Mucosa of rectum (tissue), 2 donors: ENCODE measurements at regions not wholly inside any gene's neighbourhood (a gene's known extent, or its start where the extent isn't known, plus 50 kb on each side); places are given as distances from the start of the nearest gene placed in this dataset.

Experiments used
- H3K27ac ChIP-seq, 2 donors: one replicate each; pipeline ENCODE4 v1.7.0; 2013; ENCODE audit warnings: inconsistent platforms in 2 of 2, low read depth in 2 of 2, low read length in 2 of 2
- H3K27me3 ChIP-seq, 2 donors: one replicate each; pipeline ENCODE4 v1.7.0; 2013; ENCODE audit warnings: low read length in 2 of 2; ENCODE audit not compliant: control insufficient read depth in 2 of 2, insufficient read depth in 2 of 2
- H3K36me3 ChIP-seq, 2 donors: one replicate each; pipeline ENCODE4 v1.7.0; 2013; ENCODE audit warnings: low read length in 2 of 2; ENCODE audit not compliant: control insufficient read depth in 2 of 2, insufficient read depth in 2 of 2
- H3K4me1 ChIP-seq, 2 donors: one replicate each; pipeline ENCODE4 v1.7.0; 2013; ENCODE audit warnings: low read length in 2 of 2, mild to moderate bottlenecking in 1 of 2; ENCODE audit not compliant: control insufficient read depth in 2 of 2, insufficient read depth in 2 of 2
- H3K4me3 ChIP-seq, 2 donors: one replicate each; pipeline ENCODE4 v1.7.0; 2013; ENCODE audit warnings: low read length in 2 of 2
- H3K9ac ChIP-seq, 2 donors: one replicate each; pipeline ENCODE4 v1.7.0; 2013; ENCODE audit warnings: low read length in 2 of 2, low read depth in 1 of 2, mild to moderate bottlenecking in 1 of 2
- H3K9me3 ChIP-seq, 2 donors: one replicate each; pipeline ENCODE4 v1.7.0; 2013; ENCODE audit warnings: low read length in 2 of 2; ENCODE audit not compliant: control insufficient read depth in 2 of 2
- donor health status: healthy.
- donor health status: Normal muscosa, but diverticular disease.

DNA sequence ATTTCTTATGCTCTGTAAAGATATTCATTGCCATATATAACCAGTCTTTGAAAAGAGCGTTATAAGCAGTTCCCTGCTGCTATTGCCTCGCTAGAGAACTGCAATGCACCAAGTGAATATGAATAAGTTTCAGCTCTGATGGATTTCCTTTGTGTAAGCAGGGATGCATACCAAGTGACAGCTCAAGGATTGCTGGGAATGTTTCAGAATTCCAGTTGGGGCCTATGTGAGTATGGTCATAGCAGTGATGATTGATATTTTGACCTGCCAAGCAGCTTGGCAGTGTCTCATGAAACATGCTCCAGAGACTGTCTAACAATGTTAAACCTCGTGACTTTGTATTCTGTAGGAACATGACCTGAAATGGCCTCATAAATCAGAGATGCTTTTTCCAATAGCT is 312.6 kb downstream of the C11orf87 start:
- no peaks in the 10 kb centered on the region for H3K36me3 ChIP-seq
- peaks cover 7 to 8% of the 10 kb centered on the region in 2 donors for H3K4me1 ChIP-seq
- no peak overlapping the region for H3K4me3 ChIP-seq
- H3K9me3 ChIP-seq: no peaks in the 10 kb centered on the region
- no peak overlapping the region for H3K27ac ChIP-seq
- H3K9ac ChIP-seq: no peak overlapping the region
- H3K27me3 ChIP-seq: no peaks in the 10 kb centered on the region

- Histone ChIP-seq H3K27ac (no peak overlapping the region), H3K27me3 (no peaks in the 10 kb centered on the region), H3K9me3 (no peaks in the 10 kb centered on the region)
Measured at GRCh38 chr11:109735128-109735527, 313.1 kb downstream of the C11orf87 start.

DNA sequence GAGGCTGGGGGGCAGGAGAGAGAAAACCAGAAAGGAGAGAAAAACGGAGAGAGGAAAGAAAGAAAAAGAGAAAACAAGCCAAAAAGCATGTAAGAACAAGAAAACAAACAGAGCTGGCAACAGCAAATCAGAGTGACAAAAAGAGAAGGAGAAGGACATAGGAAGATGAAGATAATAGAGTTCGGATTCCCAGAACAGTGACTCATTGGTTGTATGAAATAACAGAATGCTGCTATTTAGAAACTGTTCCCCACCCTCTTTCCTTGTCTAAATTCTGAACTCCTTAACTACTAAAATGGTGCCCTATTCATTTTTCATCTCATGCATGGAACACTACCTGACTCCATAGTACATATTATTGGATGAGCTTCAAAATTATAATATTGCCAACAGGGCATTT is 317.4 kb downstream of the C11orf87 start:
- no peaks in the 10 kb centered on the region for H3K4me1 ChIP-seq
- H3K36me3 ChIP-seq: no peaks in the 10 kb centered on the region
- no peak overlapping the region for H3K27ac ChIP-seq
- H3K9ac ChIP-seq: no peak overlapping the region
- H3K9me3 ChIP-seq: no peaks in the 10 kb centered on the region
- H3K27me3 ChIP-seq: no peaks in the 10 kb centered on the region
- no peak overlapping the region for H3K4me3 ChIP-seq

More at GRCh38 chr11:109735128-109735527, 313.1 kb downstream of the C11orf87 start:
- peaks cover 1 to 2% of the 10 kb centered on the region in 2 donors for H3K4me1 ChIP-seq
- no peaks in the 10 kb centered on the region for H3K36me3 ChIP-seq
- no peak overlapping the region for H3K4me3 ChIP-seq
- no peak overlapping the region for H3K9ac ChIP-seq

- no peaks in the 10 kb centered on the region for H3K36me3 ChIP-seq
Measured at GRCh38 chr11:109745996-109746625, 324.1 kb downstream of the C11orf87 start.

DNA sequence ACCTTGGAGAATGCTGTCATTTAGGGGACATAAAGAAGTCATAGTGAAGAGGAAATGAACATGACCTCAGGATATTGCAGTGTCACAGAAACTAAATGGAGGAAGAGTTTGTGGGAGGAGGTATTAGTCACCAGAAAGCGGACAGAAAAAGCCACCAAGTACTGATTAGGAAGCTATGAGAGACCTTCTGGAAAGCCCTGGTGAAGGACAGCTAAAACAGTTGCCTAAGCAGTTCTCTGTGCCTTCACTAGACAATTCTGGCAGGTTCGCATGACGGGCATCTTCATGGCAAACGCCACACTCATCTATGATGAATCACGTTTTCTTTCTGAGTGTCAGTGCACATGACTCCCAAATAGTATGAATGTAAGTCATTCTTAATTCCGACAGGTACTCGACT is 325.8 kb downstream of the C11orf87 start:
- Histone ChIP-seq H3K9ac (no peak overlapping the region), H3K9me3 (no peaks in the 10 kb centered on the region), H3K4me1 (no peaks in the 10 kb centered on the region), H3K4me3 (no peak overlapping the region), H3K27ac (no peak overlapping the region), H3K36me3 (no peaks in the 10 kb centered on the region), H3K27me3 (no peaks in the 10 kb centered on the region)

More at GRCh38 chr11:109745996-109746625, 324.1 kb downstream of the C11orf87 start:
- no peak overlapping the region for H3K9ac ChIP-seq
- no peak overlapping the region for H3K27ac ChIP-seq
- H3K4me3 ChIP-seq: no peak overlapping the region
- H3K9me3 ChIP-seq: no peaks in the 10 kb centered on the region
- no peaks in the 10 kb centered on the region for H3K4me1 ChIP-seq
- H3K27me3 ChIP-seq: no peaks in the 10 kb centered on the region

- Histone ChIP-seq H3K4me3 (no peak overlapping the region), H3K9ac (no peak overlapping the region), H3K27ac (no peak overlapping the region), H3K27me3 (no peaks in the 10 kb centered on the region), H3K9me3 (no peaks in the 10 kb centered on the region), H3K4me1 (no peaks in the 10 kb centered on the region), H3K36me3 (no peaks in the 10 kb centered on the region)
Measured at GRCh38 chr11:109749476-109749875, 327.5 kb downstream of the C11orf87 start.

DNA sequence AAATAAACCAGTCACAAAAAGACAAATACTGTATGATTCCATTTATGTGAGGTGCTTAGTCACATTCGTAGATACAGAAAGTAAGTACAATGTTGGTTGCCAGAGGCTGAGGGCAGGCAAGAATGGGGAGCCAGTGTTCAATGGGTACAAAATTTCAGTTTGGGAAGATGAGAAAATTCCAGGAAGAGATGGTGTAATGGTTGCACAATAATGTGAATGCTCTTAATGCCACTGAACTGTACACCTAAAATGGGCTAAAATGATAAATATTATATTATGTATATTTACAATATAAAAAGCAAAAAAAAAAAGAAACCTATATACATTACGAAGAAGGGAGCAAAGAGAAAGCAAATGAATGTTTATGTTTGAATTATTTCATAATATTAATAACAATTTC is 329.0 kb downstream of the C11orf87 start:
- Histone ChIP-seq H3K27me3 (no peaks in the 10 kb centered on the region), H3K4me3 (no peak overlapping the region)

GRCh38 chr11:109752212-109752825 is 330.3 kb downstream of the C11orf87 start:
- no peaks in the 10 kb centered on the region for H3K4me1 ChIP-seq
- H3K9me3 ChIP-seq: no peaks in the 10 kb centered on the region
- no peak overlapping the region for H3K9ac ChIP-seq
- H3K36me3 ChIP-seq: no peaks in the 10 kb centered on the region
- no peaks in the 10 kb centered on the region for H3K27me3 ChIP-seq
- H3K4me3 ChIP-seq: no peak overlapping the region
- no peak overlapping the region for H3K27ac ChIP-seq

More for the DNA sequence above, 329.0 kb downstream of the C11orf87 start:
- H3K9me3 ChIP-seq: no peaks in the 10 kb centered on the region
- no peaks in the 10 kb centered on the region for H3K36me3 ChIP-seq
- H3K27ac ChIP-seq: no peak overlapping the region
- H3K9ac ChIP-seq: no peak overlapping the region
- no peaks in the 10 kb centered on the region for H3K4me1 ChIP-seq

- no peaks in the 10 kb centered on the region for H3K4me1 ChIP-seq
Measured at GRCh38 chr11:109756521-109756920, 334.5 kb downstream of the C11orf87 start.

DNA sequence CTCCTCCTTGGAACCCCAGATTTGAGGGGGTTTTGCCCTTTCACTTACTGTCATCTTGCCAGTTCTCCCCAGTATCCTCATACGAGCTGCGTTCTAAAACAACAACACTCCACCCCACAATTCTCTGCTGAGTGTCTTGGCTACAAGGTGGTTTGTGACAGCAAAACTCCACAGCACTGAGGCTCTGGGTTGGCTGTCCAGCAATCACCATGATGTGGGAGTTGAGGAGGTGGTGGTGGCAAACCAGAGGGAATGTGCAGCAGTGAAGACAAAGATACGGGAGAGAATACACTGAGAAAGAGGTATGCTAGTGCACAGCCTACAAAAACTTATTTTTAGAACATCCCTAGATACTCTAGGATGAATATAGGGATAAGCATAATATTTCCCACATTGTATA is 335.0 kb downstream of the C11orf87 start:
- no peak overlapping the region for H3K27ac ChIP-seq
- H3K9me3 ChIP-seq: no peaks in the 10 kb centered on the region
- no peaks in the 10 kb centered on the region for H3K4me1 ChIP-seq
- no peaks in the 10 kb centered on the region for H3K27me3 ChIP-seq
- H3K9ac ChIP-seq: no peak overlapping the region
- no peaks in the 10 kb centered on the region for H3K36me3 ChIP-seq
- no peak overlapping the region for H3K4me3 ChIP-seq

More at GRCh38 chr11:109756521-109756920, 334.5 kb downstream of the C11orf87 start:
- Histone ChIP-seq H3K4me3 (no peak overlapping the region), H3K9me3 (no peaks in the 10 kb centered on the region), H3K9ac (no peak overlapping the region), H3K27me3 (no peaks in the 10 kb centered on the region), H3K27ac (no peak overlapping the region), H3K36me3 (no peaks in the 10 kb centered on the region)
